Sigmoid colon (tissue), 6 donors: ENCODE measurements at regions not wholly inside any gene's neighbourhood (a gene's known extent, or its start where the extent isn't known, plus 50 kb on each side); places are given as distances from the start of the nearest gene placed in this dataset.

ENCODE experiments used
- DNase-seq: peaks from one replicate; pipeline ENCODE4 v3.0.0-alpha.2; 2019
- H3K27ac ChIP-seq, 4 donors: fragments of 200-600 bp; sonication (generic); one replicate each; pipeline ENCODE4 v1.5.1; 2016 to 2019; ENCODE audit warnings: mild to moderate bottlenecking in 1 of 4
- H3K27me3 ChIP-seq, 3 donors: fragments of 200-600 bp; sonication (generic); one replicate each; pipeline ENCODE4 v1.5.1; 2019; ENCODE audit warnings: mild to moderate bottlenecking in 1 of 3
- H3K36me3 ChIP-seq, 4 donors: fragments of 200-600 bp; sonication (generic); one replicate each; pipeline ENCODE4 v1.5.1; 2016 to 2019
- H3K4me1 ChIP-seq, 4 donors: fragments of 200-600 bp; sonication (generic); one replicate each; pipeline ENCODE4 v1.5.1; 2017 to 2019
- H3K4me3 ChIP-seq, 4 donors: fragments of 200-600 bp; sonication (generic); one replicate each; pipeline ENCODE4 v1.5.1; 2017 to 2019; ENCODE audit warnings: mild to moderate bottlenecking in 2 of 4, moderate library complexity in 1 of 4
- H3K9me3 ChIP-seq, 4 donors: fragments of 200-600 bp in 3 of 4; sonication (generic) in 3 of 4; one replicate each; pipeline versions ENCODE4 v1.5.1 to v1.6.1; 2013 to 2019
- EP300 ChIP-seq, 4 donors: sonication (generic); formaldehyde crosslinking; IDR thresholded peaks; one replicate each; pipeline ENCODE4 v1.6.1; 2017; ENCODE audit warnings: antibody characterized with exemption in 4 of 4
- POLR2A ChIP-seq, 2 donors: fragments of 450-650 bp; IDR thresholded peaks; one replicate each; pipeline ENCODE4 v1.6.1; 2016; ENCODE audit warnings: antibody characterized with exemption in 2 of 2, mild to moderate bottlenecking in 2 of 2, moderate library complexity in 2 of 2
- POLR2AphosphoS5 ChIP-seq, 4 donors: sonication (generic); formaldehyde crosslinking; IDR thresholded peaks; one replicate each; pipeline ENCODE4 v1.6.1; 2017; ENCODE audit warnings: antibody characterized with exemption in 4 of 4
- WGBS, 2 donors: extraction: QIAGEN DNeasy Blood & Tissue Kit; methylation state at CpG; one replicate each; pipeline ENCODE4 v1.1.7; 2013; 5-methylcytosine and 5-hydroxymethylcytosine counted together
- intact Hi-C: fragments of 100-400 bp; cut with DNase I; formaldehyde crosslinking; loops from one replicate; pipeline ENCODE4 v1.15.1; 2023
- TF ChIP-seq, protein P1 (sequence below), 4 experiments: fragments of 450-650 bp in 3 of 4; fragments of 200-600 bp in 1 of 4; IDR thresholded peaks; one replicate each; pipeline ENCODE4 v1.5.1; 2016 to 2019; ENCODE audit warnings: antibody characterized with exemption in 4 of 4, mild to moderate bottlenecking in 3 of 4, moderate library complexity in 2 of 4
- donor health status: healthy with polysubstance abuse.
- donor health status: healthy.

GRCh38 chr3:106008766-106009165 lies 140.0 kb upstream of the CBLB start:
- 80 to 81% methylated on average over 1 of the region's 1 CpG for WGBS, 2 donors
- H3K36me3 ChIP-seq: no peaks in the 10 kb centered on the region
- no peaks in the 10 kb centered on the region for H3K9me3 ChIP-seq
- TF ChIP-seq, protein P1, sequence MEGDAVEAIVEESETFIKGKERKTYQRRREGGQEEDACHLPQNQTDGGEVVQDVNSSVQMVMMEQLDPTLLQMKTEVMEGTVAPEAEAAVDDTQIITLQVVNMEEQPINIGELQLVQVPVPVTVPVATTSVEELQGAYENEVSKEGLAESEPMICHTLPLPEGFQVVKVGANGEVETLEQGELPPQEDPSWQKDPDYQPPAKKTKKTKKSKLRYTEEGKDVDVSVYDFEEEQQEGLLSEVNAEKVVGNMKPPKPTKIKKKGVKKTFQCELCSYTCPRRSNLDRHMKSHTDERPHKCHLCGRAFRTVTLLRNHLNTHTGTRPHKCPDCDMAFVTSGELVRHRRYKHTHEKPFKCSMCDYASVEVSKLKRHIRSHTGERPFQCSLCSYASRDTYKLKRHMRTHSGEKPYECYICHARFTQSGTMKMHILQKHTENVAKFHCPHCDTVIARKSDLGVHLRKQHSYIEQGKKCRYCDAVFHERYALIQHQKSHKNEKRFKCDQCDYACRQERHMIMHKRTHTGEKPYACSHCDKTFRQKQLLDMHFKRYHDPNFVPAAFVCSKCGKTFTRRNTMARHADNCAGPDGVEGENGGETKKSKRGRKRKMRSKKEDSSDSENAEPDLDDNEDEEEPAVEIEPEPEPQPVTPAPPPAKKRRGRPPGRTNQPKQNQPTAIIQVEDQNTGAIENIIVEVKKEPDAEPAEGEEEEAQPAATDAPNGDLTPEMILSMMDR (IDR thresholded peaks at IDR 0.05): no peak
- TF ChIP-seq POLR2AphosphoS5 (IDR thresholded peaks at IDR 0.05) (no peak), POLR2A (IDR thresholded peaks at IDR 0.05) (no peak), EP300 (IDR thresholded peaks at IDR 0.05) (no peak)
- no peak for DNase-seq
- no peak overlapping the region for H3K4me3 ChIP-seq
- H3K4me1 ChIP-seq: no peaks in the 10 kb centered on the region
- intact Hi-C loops: no loop called here
- H3K27ac ChIP-seq: no peak overlapping the region
- H3K27me3 ChIP-seq: no peaks in the 10 kb centered on the region

DNA sequence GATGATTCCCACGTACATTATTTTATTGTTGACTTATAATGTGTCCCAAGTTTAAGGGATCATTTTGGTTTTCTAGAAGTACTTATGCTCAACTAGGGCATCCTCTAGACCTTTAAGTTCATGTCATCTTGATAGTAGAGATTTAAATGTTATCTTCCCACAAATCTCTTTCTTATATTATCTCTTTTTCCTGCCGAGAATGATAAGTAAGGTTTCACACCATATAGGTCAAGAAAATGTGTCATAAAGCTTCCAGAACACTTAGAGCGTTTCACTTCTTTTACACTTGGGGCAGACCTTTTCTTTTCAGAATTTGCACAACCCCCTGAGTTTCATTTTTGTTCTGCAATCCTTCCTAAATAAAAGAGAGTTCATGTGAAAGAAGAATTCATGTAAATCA lies 142.0 kb upstream of the CBLB start:
- Histone ChIP-seq H3K27ac (no peak overlapping the region), H3K36me3 (no peaks in the 10 kb centered on the region), H3K27me3 (no peaks in the 10 kb centered on the region), H3K4me1 (no peaks in the 10 kb centered on the region), H3K4me3 (no peak overlapping the region), H3K9me3 (no peaks in the 10 kb centered on the region)
- intact Hi-C loops: no loop called here
- no peak for DNase-seq
- TF ChIP-seq, protein P1 (IDR thresholded peaks at IDR 0.05): no peak
- TF ChIP-seq POLR2AphosphoS5 (IDR thresholded peaks at IDR 0.05) (no peak), EP300 (IDR thresholded peaks at IDR 0.05) (no peak), POLR2A (IDR thresholded peaks at IDR 0.05) (no peak)
- WGBS, 2 donors: 75 to 82% methylated on average over 3 of the region's 3 CpGs

- no peaks in the 10 kb centered on the region for H3K4me1 ChIP-seq
- no peaks in the 10 kb centered on the region for H3K9me3 ChIP-seq
- no peak overlapping the region for H3K27ac ChIP-seq
- H3K36me3 ChIP-seq: no peaks in the 10 kb centered on the region
- DNase-seq: no peak
- TF ChIP-seq POLR2A (IDR thresholded peaks at IDR 0.05) (no peak), POLR2AphosphoS5 (IDR thresholded peaks at IDR 0.05) (no peak), EP300 (IDR thresholded peaks at IDR 0.05) (no peak)
- TF ChIP-seq, protein P1 (IDR thresholded peaks at IDR 0.05): no peak
- H3K27me3 ChIP-seq: no peaks in the 10 kb centered on the region
- 52 to 74% methylated on average over 2 of the region's 2 CpGs for WGBS, 2 donors
- no peak overlapping the region for H3K4me3 ChIP-seq
- intact Hi-C loops: no loop called here
These were observed 145.2 kb upstream of the CBLB start for GRCh38 chr3:106013971-106014370.

- H3K27ac ChIP-seq: no peak overlapping the region
- WGBS, 2 donors: 34 to 52% methylated on average over 1 of the region's 1 CpG
- intact Hi-C loops: no loop called here
These were observed 145.7 kb upstream of the CBLB start for GRCh38 chr3:106014518-106014917.

GRCh38 chr3:106014971-106015370 lies 146.2 kb upstream of the CBLB start:
- intact Hi-C loops: no loop called here
- H3K27me3 ChIP-seq: no peaks in the 10 kb centered on the region
- H3K27ac ChIP-seq: no peak overlapping the region
- no peak for DNase-seq
- no peaks in the 10 kb centered on the region for H3K36me3 ChIP-seq
- 93 to 94% methylated on average over 3 of the region's 3 CpGs for WGBS, 2 donors
- H3K9me3 ChIP-seq: no peaks in the 10 kb centered on the region
- TF ChIP-seq POLR2AphosphoS5 (IDR thresholded peaks at IDR 0.05) (no peak), EP300 (IDR thresholded peaks at IDR 0.05) (no peak), POLR2A (IDR thresholded peaks at IDR 0.05) (no peak)
- TF ChIP-seq, protein P1 (IDR thresholded peaks at IDR 0.05): no peak
- no peak overlapping the region for H3K4me3 ChIP-seq
- no peaks in the 10 kb centered on the region for H3K4me1 ChIP-seq

More at GRCh38 chr3:106014518-106014917, 145.7 kb upstream of the CBLB start:
- Histone ChIP-seq H3K4me3 (no peak overlapping the region), H3K9me3 (no peaks in the 10 kb centered on the region), H3K36me3 (no peaks in the 10 kb centered on the region), H3K27me3 (no peaks in the 10 kb centered on the region), H3K4me1 (no peaks in the 10 kb centered on the region)
- TF ChIP-seq POLR2AphosphoS5 (IDR thresholded peaks at IDR 0.05): no peak
- no peak for TF ChIP-seq EP300 (IDR thresholded peaks at IDR 0.05)
- no peak for TF ChIP-seq POLR2A (IDR thresholded peaks at IDR 0.05)
- TF ChIP-seq, protein P1 (IDR thresholded peaks at IDR 0.05): no peak
- no peak for DNase-seq
